HG03135 (cell line): ENCODE measurements at regions not wholly inside any gene's neighbourhood (a gene's known extent, or its start where the extent isn't known, plus 50 kb on each side); places are given as distances from the start of the nearest gene placed in this dataset.
"Not testable (repeated sequence)": the region's sequence is repeated elsewhere in the genome, so short reads cannot be mapped to it uniquely, and the experiment has no call there.

Experiments used
- ATAC-seq: cut with Tn5 transposase; IDR thresholded peaks from one replicate; pipeline ENCODE4 v1.9.1; 2021; ENCODE audit warnings: mild to moderate bottlenecking, moderate library complexity; ENCODE audit not compliant: unreplicated experiment

DNA sequence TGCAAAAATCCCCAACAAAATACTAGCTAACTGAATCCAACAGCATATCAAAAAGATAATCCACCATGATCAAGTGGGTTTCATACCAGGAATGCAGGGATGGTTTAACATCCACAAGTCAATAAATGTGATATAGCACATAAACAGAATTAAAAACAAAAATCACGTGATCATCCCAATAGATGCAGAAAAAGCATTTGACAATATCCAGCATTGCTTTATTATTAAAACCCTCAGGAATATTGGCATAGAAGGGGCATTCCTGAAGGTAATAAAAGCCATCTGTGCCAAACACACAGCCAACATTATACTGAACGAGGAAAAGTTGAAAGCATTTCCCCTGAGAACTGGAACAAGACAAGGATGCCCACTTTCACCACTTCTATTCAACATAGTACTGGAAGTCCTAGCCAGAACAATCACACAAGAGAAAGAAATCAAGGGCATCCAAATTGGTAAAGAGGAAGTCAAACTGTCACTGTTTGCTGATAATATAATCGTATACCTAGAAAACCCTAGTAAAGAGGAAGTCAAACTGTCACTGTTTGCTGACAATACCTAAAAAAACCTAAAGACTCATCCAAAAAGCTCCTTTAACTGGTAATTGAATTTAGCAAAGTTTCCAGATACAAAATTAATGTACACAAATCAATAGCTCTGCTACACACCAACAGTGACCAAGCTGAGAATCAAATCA is 109.8 kb downstream of the RNASET2 start:
- ATAC-seq: not testable (repeated sequence)

DNA sequence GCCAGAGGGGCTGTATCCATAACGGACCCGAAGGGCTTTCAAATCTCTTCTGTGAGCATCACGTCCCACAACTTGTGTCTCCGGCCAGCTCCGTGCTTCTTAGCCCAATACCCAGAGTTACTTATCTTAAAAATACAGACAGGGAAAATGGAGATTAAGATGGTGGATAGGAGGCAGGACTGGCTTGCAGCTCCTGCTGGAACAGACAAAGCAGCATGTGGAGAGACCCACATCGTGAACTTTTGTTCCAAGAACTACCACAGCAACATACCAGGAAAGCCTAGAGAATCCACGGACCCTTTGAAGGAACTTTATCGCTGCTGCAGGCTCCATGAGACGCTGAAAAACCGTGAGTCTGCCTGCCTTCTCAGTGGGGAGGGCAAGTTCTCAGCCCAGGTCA is 113.7 kb downstream of the RNASET2 start:
- no peak for ATAC-seq

DNA sequence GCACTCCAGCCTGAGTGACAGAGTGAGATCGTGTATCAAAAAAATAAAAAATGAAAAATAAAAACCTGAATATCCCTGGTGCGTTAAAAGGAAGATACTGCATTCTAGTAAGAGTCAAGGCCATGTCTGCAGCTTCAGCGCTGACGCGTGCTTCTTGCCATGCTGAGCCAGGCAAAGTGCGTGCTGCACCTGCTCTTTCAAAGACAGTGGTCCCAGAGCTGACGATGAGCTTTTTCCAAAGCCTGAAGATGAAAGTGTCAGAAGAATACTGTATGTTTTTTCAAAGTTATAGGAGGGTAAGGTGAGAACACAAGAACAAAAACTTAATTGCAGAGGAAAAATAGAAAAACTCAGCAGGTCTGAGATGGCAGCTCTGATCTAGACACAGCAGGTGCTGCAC is 115.1 kb downstream of the RNASET2 start:
- no peak for ATAC-seq

DNA sequence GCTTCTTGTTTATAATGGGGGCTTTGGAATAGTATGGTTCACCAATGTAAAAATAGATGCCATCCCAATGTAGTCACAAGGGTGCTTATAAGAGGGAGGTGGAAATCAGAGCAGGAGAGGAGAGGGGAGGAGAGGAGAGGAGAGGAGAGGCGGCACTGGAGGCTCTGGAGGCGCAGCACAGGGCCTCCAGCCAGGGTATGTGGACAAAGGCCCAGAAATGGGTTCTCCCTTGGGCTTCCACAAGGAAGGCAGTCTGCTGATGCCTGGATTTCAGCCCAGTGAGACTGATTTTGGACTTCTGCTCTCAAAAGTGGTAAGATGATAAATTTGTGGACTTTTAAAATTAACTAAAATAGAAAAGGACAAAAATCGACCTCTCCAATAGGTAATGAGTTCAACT is 116.8 kb downstream of the RNASET2 start:
- no peak for ATAC-seq

DNA sequence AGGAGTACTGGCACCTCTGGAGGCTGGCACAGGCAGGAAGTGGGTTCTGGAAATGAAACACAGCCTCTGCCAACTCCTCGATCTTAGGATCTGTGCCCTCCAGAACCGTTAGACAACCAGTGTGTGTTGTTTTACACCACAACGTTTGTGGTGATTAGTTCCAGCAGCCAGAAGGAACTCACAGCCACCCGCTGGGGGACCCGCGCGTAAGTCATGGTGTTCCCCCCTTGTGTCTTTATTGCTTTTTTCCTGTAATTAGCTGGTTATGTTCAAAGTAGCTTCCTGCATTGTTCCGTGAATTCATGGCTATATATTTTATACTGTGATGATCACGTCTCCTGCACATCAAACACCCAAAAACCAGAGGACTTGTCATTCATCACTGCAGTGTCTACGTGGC is 117.4 kb downstream of the RNASET2 start:
- ATAC-seq: no peak

DNA sequence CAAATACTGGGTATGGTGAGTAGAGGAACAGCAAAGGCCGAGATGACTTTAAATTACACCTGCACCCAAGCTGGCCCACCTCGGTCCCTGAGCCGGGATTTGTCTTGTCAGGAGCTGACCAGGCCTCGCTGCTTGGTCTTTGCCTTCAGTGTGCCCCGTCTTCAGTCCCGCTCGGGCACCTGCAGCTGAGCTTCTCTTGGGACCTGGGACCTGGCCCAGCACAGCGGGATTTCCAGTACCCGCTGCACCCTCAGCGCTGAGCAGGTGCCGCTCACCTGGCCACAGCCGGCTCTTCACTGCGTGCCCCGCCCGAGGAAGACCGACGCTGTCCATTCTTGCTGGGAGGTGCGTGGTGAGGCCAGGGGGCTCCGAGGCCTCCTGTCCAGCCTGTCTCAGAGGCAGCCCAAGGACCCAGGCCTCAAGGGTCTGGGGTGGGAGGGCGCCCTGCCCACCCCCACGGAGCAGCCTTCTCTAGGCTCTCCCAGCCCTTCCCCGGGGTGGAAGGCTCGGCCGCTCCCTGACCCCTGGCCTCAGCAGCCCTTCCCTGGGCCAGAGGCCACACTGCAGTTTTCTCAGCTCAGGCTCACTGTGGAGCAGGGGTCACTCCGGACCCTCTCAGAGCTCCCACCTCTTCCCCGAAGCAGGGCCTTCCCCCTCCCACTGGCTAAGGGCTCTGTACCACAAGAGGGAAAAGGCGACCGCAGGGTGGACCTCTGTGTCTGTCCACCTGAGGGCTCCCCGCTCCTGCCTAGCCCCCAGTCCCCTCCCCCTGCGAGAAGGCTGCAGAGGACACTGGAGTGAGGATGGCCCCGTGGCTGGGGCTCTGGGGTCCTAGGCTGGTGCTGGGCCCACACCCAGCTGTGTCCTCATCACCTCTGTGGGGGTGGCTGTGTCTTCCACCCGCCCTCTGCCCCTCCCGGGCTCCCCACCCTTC is 119.3 kb downstream of the RNASET2 start:
- no peak for ATAC-seq

DNA sequence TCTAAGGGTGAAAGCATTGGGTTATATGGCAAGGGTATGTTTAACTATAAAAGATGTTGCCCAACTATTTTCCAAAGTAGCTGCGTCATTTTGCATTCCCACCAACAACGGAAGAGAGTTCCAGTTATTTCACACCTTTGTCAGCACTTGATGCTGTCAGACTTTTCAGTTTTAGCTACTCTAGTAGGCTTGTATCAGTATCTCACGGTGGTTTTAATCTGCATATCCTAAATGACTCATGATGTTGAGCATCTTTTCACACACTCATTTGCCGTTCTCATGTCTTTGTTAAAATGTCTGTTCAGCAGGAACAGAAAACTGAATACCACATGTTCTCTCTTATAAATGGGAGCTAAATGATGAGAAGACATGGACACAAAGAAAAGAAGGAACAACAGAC is 122.3 kb downstream of the RNASET2 start:
- no peak for ATAC-seq

DNA sequence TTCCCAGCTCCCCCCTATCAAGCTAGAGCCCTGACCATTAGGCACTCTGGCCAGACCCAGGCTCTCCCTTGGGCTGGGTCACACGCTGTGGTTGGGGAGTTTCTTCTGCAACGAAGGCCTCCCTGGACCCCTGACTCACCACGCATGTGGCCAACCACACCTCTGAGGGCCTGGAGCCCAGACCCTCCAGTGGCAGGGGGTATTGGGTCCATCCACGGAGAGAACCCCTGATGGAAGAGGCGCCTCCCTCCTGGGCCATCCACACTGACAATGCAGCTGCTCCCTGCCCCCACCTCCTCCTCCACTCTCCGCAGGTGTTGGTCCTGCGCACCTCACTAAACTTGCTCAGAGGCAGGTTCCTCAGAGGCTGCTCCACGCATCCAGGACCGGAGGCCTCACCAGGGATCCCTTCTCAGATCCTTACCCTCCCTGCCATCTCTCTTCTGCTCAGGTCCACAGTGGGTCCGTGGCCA is 125.4 kb downstream of the RNASET2 start:
- peak; percentile 26 for ATAC-seq

DNA sequence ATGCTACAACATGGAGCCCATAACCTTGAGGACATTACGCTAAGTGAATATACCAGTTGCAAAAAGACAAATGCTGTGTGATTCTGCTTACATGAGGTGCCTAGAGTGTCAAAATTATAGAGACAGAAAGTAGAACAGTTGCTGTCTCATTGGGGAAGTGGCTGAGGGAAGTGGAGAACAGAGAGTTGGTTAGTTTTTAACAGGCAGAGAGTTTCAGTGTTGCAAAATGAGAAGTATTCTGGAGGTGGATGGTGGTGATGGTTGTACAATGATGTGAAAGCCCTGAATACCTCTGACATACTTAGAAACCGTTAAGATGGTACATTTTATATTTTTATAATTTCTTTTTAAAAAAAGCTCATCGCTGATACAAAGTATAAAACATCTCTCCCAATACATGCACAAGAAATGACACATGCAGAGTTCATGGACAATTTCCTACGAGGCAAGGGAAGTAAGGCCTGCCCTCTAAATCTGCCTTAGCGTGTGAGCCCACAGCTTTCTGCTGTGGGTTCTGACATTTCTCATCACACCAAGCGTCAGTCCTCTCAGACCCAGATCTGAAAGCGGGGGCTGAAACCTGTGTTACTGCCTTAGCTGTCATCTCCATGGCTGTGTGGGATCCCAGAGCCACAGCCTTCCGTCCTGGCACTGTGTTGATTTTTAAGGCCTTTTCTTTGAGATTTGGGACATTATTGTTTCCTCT is 126.0 kb downstream of the RNASET2 start:
- peak; percentile 93 for ATAC-seq

DNA sequence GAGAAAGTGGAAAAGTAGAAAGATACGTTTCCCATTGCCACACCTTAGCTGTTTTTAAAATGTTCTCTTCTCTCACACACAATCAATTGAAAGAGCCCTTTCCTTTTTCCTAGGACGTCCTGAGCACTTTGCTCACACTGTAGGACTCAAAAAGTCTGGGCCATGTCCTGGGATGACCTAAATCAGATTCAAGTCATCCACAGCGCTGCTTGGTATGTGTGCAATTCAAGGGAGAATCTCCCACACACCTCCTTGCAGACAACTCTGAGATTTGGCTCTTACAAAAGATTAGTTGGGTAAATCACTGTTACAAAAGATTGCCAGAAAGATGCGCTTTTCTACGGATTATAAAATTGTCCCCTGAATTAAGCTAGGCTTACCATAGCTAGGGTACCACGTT is 130.1 kb downstream of the RNASET2 start:
- ATAC-seq: no peak

DNA sequence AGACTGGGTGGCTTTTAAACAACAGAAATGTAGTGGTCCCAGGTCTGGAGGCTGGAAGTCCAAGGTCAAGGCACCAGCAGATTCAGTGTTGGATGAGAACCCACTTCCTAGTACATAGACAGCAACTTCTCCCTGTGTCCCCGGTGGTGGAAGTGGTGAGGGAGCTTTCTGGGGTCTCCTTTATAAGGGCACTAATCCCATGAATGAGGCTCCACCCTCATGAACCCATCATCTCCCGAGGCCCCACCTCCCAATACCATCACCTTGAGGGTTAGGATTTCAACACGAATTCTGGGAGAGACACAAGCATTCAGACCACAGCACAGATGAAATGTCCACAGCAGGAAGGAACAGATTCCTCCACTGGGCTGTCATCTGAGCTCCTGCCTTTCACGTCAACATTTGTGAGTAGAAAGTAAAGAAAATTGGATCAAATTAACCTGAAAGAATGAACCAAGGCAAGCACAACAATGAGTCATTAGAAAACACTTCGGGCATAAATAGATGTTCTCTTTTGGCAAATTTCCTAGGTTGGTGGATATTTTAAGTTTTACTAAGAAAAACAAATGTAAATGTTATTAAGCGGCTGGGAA is 130.7 kb downstream of the RNASET2 start:
- no peak for ATAC-seq

DNA sequence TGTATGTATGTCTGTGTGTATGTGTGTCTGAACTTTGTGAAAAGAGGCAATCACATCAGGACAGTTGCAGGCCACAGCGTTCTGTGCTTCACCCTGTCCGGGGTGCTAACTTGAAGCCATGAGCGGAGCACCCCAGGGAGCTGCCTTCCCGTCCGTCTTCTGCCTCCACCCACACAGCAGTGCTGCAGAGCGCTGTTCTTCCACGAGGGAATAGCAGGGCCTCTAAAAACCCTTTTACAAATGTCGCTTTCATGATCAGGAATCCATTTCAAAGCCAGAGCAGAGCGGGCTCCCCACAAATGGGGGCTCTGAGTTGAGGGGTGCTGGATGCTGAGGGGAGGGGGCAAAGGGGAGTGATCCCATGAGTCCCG is 131.5 kb downstream of the RNASET2 start:
- ATAC-seq: no peak

DNA sequence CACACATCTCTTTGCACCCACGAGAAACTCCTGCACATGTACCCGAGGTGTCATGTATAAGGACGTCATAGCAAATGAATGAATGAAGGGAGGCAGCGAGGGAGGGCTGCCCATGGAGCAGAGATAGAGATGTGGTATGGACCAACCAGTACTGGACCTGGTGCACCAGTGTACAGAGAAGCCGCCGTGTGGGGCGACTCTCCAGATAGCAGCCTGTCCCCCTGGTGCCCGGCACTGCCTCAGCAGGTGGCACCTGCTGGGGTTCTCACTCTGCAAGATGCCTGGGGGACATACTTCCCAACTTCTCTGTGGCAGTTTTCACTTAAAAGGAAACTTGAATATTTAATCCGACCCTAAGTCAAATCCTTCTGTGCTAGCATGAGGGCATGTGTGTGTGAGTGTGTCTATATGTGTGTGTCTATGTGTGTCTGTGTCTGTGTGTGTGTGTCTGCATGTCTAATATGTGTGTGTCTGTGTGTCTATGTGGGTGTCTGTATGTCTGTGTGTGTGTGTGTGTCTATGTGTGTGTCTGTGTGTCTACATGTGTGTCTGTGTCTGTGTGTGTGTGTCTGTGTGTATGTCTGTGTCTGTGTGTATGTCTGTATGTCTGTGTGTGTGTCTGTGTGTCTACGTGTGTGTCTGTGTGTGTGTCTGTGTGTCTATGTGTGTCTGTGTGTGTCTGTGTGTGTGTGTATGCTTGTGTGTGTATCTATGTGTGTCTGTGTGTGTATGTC is 132.0 kb downstream of the RNASET2 start:
- no peak for ATAC-seq

DNA sequence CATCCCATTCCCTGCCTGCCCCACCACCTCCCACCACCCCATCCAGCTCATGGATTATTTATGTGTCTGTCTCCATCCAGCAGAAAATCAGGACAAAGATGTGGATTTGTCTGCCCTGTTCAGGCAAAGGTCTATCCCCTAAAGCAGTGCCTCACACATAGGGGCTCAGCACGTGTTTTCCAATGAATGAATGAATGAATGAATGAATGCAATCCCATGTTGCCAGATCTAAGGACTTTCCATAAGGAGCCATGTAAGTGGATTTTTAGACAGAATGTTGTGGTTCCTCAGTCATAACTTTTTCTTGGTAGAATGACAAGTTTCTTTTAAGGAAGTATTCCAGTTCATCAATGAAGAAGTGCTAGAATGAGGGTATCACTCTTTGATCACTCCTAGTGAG is 133.7 kb downstream of the RNASET2 start:
- ATAC-seq: no peak

DNA sequence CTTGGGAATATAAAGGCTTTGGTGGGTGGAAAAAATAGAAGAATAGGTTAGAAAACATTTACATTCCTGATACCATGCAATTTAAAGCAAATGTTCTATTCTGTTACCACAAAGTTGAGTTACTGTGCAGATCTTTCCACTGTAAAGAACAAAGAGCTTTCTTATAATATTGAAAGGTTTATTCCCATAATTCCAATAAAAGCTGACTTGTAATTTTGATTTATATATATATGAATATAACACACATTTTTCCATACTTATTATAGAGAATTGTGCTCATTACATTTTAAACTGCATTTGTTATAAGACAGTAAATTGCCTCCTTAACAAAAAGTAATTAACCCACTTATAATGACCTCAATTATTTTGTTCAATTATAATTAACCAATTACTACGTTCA is 135.9 kb downstream of the RNASET2 start:
- ATAC-seq: no peak

DNA sequence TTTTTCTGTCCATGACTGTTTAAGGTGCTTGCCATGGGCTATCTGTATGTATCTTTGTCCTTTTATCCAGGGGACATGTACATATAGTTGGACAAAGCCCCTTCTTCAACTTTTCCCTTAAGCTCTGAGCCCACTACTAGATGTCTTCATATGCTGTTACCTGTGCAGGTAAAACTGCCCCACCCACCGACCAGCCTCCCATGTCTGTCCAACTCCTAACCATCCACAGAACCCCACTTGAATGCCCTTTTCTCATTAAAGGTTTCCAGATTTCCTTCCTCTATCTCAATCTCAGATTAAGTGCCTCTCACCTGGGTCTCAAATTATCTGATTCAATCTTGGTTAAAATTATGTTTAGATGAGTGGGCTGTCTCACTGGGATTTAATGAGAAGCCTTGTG is 136.3 kb downstream of the RNASET2 start:
- ATAC-seq: no peak

DNA sequence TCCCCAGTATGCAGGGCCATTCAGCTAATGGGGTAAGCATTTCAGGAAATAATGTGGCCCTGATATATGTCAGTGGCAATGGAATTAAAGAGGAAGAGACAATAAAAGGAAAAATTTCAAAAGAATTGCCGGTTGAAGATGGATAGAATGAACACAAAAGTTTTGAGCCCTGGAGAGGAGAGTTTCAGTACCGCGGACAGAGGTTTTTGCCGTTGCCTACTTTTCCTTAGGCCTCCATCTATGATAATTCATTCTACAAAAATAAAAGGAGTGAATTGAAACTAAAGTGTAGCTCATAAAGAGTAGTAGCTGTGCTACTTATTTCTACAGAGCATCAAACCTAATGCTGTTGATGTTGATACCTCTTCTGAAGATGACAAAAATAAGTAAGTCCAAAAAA is 140.7 kb downstream of the RNASET2 start:
- ATAC-seq: no peak

DNA sequence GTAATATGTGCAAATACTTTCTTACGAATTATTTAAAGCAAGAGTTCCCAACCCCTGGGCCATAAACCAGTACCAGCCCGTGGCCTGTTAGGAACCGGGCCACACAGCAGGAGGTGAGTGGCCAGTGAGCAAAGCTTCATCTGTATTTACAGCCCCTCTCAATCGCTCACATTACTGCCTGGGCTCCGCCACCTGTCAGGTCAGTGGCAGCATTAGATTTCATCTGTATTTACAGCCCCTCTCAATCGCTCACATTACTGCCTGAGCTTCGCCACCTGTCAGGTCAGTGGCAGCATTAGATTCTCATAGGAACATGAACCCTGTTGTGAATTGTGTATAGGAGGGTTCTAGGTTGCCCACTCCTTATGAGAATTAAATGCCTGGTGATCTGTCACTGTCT is 142.0 kb downstream of the RNASET2 start:
- ATAC-seq: no peak

DNA sequence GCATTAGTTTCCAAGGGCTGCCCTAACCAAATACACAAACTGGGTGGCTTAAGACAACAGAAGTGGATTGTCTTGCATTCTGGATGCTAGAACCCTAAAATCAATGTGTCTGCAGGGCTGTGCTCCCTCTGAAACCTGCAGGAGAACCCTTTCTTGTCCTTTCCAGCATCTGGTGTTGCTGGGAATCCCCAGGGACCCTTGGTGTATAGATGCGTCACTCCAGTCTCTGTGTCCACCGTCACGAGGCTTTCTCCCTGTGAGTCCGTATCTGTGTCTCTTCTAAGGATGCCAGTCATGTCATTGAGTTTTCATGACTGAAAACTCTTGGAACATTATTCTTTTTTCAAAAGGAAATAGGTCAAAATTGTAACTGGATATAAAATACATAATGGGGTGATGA is 142.9 kb downstream of the RNASET2 start:
- no peak for ATAC-seq

DNA sequence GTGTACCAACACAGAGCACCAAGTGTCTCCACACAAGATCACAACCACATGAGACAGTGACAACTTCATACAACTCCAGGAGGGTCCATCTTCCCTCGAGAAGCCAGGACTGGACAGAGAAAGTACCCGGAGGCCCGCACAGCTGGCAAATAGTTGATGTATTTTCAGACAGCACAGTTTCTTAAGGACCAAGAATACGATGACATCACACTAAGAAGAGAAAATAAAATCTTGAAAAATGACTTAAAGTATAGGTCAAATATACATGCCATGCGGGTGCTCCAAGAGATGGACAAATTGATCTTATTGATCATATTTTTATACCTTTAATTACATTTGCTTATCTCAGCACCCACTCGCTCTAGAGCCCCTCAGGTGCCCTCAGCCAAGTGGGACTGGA is 145.5 kb downstream of the RNASET2 start:
- no peak for ATAC-seq

DNA sequence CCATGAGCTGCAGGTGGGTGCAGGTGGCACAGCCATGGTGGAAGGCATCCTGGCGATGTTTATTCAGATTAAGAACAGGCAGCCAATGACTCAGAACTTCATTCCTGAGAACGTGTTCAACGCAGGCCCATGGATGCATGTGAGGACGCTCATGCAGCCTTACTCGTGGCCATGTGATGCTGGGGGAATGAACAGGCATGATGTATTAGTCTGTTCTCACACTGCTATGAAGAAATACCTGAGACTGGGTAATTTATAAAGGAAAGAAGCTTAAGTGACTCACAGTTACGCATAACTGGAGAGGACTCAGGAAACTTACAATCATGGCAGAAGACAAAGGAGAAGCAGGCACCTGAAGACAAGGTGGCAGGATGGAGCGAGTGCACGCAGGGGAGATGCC is 146.6 kb downstream of the RNASET2 start:
- no peak for ATAC-seq
